ENCODE measurements at regions not wholly inside any gene's neighbourhood (a gene's known extent, or its start where the extent isn't known, plus 50 kb on each side); places are given as distances from the start of the nearest gene placed in this dataset.

GRCh38 chr18:60893355-60894097 lies 439.7 kb upstream of the CDH20 start:
- Histone ChIP-seq H3K4me3 (ENCODE audit: low read depth, low read length) (no peak overlapping the region), H3K27ac (ENCODE audit: low read depth, low read length) (no peak overlapping the region), H3K9me3 (ENCODE audit: control insufficient read depth, insufficient read depth, low read length) (peaks cover 9% of the 10 kb centered on the region; the same call in 1 of the 2 replicates), H3K27me3 (ENCODE audit: control insufficient read depth, insufficient read depth, low read length) (no peaks in the 10 kb centered on the region)
- no peak for DNase-seq (ENCODE audit: low read depth, low spot score)
- CTCF ChIA-PET, result no interaction called here
- POLR2A ChIA-PET, result no interaction called here
- TF ChIP-seq, protein P1, sequence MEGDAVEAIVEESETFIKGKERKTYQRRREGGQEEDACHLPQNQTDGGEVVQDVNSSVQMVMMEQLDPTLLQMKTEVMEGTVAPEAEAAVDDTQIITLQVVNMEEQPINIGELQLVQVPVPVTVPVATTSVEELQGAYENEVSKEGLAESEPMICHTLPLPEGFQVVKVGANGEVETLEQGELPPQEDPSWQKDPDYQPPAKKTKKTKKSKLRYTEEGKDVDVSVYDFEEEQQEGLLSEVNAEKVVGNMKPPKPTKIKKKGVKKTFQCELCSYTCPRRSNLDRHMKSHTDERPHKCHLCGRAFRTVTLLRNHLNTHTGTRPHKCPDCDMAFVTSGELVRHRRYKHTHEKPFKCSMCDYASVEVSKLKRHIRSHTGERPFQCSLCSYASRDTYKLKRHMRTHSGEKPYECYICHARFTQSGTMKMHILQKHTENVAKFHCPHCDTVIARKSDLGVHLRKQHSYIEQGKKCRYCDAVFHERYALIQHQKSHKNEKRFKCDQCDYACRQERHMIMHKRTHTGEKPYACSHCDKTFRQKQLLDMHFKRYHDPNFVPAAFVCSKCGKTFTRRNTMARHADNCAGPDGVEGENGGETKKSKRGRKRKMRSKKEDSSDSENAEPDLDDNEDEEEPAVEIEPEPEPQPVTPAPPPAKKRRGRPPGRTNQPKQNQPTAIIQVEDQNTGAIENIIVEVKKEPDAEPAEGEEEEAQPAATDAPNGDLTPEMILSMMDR (IDR thresholded peaks at IDR 0.05; ENCODE audit: low read depth, low read length), result no peak

DNA sequence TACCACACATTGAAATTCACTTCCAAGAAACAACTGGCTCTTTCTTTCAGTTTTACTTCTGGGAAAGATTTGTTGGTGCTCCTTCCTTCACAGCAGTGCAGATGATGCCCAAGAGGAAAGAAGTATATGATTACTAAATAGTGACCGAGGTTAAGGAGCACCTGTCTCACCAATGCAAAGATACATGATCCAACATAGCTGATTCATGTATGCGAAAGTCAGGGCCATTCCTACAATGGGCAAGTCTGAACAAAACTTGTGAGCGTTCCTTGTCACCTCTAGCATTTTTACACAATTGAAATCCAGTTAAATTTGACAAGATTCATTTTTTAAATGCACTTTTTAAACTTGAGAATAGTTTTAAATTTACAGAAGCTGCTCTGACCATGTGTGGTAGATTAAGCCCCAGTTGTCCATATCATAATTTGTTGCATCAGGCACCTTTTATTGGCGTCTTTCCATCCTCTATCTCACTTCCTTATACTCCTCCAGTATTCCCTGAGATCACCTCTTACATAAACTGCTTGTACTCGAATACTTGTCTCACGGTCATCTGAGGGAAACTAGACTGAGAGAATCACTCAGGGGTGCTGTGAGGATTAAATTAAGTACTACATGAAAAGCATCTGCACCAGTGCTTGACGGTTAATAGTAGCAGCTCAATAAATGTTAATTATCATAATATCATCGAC lies 438.8 kb upstream of the CDH20 start:
- DNase-seq (ENCODE audit: low read depth, low spot score), result no peak
- ChIA-PET CTCF (no interaction called here), POLR2A (no interaction called here)
- Histone ChIP-seq H3K9me3 (ENCODE audit: control insufficient read depth, insufficient read depth, low read length) (peaks cover 9% of the 10 kb centered on the region; the same call in 1 of the 2 replicates), H3K4me3 (ENCODE audit: low read depth, low read length) (no peak overlapping the region), H3K27ac (ENCODE audit: low read depth, low read length) (no peak overlapping the region), H3K27me3 (ENCODE audit: control insufficient read depth, insufficient read depth, low read length) (no peaks in the 10 kb centered on the region)
- TF ChIP-seq, protein P1 (IDR thresholded peaks at IDR 0.05; ENCODE audit: low read depth, low read length), result no peak

DNA sequence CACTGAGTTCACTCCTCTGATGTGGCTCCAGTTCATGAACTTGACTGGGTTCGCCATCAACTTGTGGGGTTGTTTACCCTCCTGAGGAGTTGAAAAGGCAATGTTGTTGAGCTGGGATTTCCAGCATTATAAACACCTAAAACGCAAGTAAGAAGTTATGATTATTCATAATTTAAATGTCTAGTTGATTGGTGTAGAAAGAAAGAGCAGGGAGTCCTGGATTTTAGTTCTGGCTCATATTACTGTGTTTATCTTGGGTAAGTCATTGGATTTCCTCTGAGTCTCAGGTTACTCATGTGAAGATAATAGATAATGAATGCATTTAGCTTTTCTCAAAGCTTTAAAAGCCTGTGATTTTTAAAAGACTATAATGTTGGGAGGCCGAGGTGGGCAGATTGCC lies 438.0 kb upstream of the CDH20 start:
- Histone ChIP-seq H3K27me3 (ENCODE audit: control insufficient read depth, insufficient read depth, low read length) (no peaks in the 10 kb centered on the region), H3K27ac (ENCODE audit: low read depth, low read length) (no peak overlapping the region), H3K4me3 (ENCODE audit: low read depth, low read length) (no peak overlapping the region), H3K9me3 (ENCODE audit: control insufficient read depth, insufficient read depth, low read length) (peaks cover 9% of the 10 kb centered on the region; the same call in 1 of the 2 replicates)
- ChIA-PET CTCF (no interaction called here), POLR2A (no interaction called here)
- TF ChIP-seq, protein P1 (IDR thresholded peaks at IDR 0.05; ENCODE audit: low read depth, low read length), result no peak
- DNase-seq (ENCODE audit: low read depth, low spot score), result no peak

DNA sequence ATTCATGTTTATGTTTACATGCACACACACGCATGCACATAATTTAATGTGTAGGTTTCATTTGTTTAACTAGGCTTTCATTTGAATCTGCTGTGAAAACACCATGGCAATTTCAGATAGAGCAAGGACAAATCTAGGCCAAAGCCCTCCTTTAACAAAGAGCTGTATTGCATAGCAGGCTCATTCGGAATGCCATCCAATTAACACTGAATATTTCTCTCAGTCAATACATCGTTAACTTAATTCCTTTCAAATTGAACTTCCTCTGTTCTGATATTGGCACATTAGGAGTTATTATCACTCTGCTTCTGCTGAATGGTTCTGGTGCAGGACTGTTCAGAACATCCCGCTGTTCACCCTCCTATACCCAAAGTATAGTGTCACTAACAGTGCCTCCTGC lies 435.1 kb upstream of the CDH20 start:
- Histone ChIP-seq H3K4me3 (ENCODE audit: low read depth, low read length) (no peak overlapping the region), H3K27ac (ENCODE audit: low read depth, low read length) (no peak overlapping the region), H3K9me3 (ENCODE audit: control insufficient read depth, insufficient read depth, low read length) (no peaks in the 10 kb centered on the region), H3K27me3 (ENCODE audit: control insufficient read depth, insufficient read depth, low read length) (no peaks in the 10 kb centered on the region)
- POLR2A ChIA-PET, result no interaction called here
- CTCF ChIA-PET, result no interaction called here
- no peak for DNase-seq (ENCODE audit: low read depth, low spot score)
- TF ChIP-seq, protein P1 (IDR thresholded peaks at IDR 0.05; ENCODE audit: low read depth, low read length), result no peak

GRCh38 chr18:60905699-60906098 lies 427.5 kb upstream of the CDH20 start:
- Histone ChIP-seq H3K27ac (ENCODE audit: low read depth, low read length) (no peak overlapping the region), H3K9me3 (ENCODE audit: control insufficient read depth, insufficient read depth, low read length) (no peaks in the 10 kb centered on the region), H3K27me3 (ENCODE audit: control insufficient read depth, insufficient read depth, low read length) (no peaks in the 10 kb centered on the region), H3K4me3 (ENCODE audit: low read depth, low read length) (no peak overlapping the region)
- POLR2A ChIA-PET, result no interaction called here
- TF ChIP-seq, protein P1 (IDR thresholded peaks at IDR 0.05; ENCODE audit: low read depth, low read length), result no peak
- no peak for DNase-seq (ENCODE audit: low read depth, low spot score)
- CTCF ChIA-PET, result no interaction called here

Measured in AG04450 (cell line).